GM06990 (cell line): ENCODE measurements at regions not wholly inside any gene's neighbourhood (a gene's known extent, or its start where the extent isn't known, plus 50 kb on each side); places are given as distances from the start of the nearest gene placed in this dataset.

Source experiments
- DNase-seq: peaks from one replicate; pipeline ENCODE4 v3.0.0-alpha.2; 2011; ENCODE audit not compliant: insufficient read length; ENCODE audit errors: extremely low read depth
- H3K27me3 ChIP-seq: replicated peaks from 2 replicates; pipeline ENCODE4 v1.6.0; 2011; ENCODE audit warnings: low read length; ENCODE audit not compliant: control insufficient read depth, insufficient read depth
- H3K36me3 ChIP-seq: 2 replicates; pipeline ENCODE4 v1.5.1; 2011; ENCODE audit warnings: low read length; ENCODE audit not compliant: control insufficient read depth, insufficient read depth
- H3K4me3 ChIP-seq: replicated peaks from 2 replicates; pipeline ENCODE4 v1.5.1; 2011; ENCODE audit warnings: low read depth, mild to moderate bottlenecking, control low read depth, low read length
- TF ChIP-seq, protein P1 (sequence below): IDR thresholded peaks from 2 replicates; pipeline ENCODE4 v1.5.1; 2011; ENCODE audit warnings: low read length, control low read depth, mild to moderate bottlenecking, inconsistent platforms; ENCODE audit not compliant: insufficient read depth, poor library complexity, severe bottlenecking

DNA sequence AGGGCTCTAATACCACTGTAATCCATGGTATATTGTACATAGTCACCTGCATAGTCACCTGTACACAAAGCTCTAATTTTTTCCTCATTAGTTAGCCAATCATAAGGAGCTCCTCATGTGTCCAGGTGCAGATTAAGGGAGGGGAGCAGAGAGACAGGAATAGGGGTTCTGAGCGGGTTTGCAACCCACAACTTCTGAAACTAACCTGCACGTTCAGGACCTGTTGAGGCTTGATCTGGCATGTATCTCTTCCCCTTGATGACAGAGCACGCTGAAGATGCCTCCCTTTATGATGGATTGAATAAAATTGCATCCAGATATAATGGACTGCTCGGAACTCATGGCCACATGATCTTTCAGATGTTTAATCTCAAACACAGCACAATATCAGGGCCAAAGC, 144.0 kb upstream of the PRNP start:
- DNase-seq: no peak
- TF ChIP-seq, protein P1, sequence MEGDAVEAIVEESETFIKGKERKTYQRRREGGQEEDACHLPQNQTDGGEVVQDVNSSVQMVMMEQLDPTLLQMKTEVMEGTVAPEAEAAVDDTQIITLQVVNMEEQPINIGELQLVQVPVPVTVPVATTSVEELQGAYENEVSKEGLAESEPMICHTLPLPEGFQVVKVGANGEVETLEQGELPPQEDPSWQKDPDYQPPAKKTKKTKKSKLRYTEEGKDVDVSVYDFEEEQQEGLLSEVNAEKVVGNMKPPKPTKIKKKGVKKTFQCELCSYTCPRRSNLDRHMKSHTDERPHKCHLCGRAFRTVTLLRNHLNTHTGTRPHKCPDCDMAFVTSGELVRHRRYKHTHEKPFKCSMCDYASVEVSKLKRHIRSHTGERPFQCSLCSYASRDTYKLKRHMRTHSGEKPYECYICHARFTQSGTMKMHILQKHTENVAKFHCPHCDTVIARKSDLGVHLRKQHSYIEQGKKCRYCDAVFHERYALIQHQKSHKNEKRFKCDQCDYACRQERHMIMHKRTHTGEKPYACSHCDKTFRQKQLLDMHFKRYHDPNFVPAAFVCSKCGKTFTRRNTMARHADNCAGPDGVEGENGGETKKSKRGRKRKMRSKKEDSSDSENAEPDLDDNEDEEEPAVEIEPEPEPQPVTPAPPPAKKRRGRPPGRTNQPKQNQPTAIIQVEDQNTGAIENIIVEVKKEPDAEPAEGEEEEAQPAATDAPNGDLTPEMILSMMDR: no peak
- H3K27me3 ChIP-seq: no peaks in the 10 kb centered on the region; the same call in 1 of the 2 replicates
- no peak overlapping the region for H3K4me3 ChIP-seq
- H3K36me3 ChIP-seq: no peaks in the 10 kb centered on the region

DNA sequence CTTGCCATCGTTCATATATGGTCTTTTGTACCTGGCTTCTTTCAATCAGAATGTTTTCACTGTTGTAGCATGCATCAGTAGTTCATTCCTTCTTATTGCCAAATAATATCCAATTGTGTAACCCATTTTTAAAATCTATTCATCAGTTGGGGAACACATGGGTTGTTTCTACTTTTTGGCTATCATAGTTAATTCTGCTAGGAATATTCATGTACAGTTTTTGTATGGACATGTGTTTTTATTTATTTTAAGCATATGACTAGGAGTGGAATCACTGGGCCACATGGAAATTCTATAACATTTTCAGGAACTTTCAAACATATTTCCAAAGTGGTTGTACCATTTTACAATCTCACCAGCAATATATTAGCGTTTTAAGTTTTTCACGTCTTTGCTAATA, 151.9 kb upstream of the PRNP start:
- TF ChIP-seq, protein P1: no peak
- DNase-seq: no peak
- Histone ChIP-seq H3K27me3 (no peaks in the 10 kb centered on the region), H3K36me3 (no peaks in the 10 kb centered on the region), H3K4me3 (no peak overlapping the region)

DNA sequence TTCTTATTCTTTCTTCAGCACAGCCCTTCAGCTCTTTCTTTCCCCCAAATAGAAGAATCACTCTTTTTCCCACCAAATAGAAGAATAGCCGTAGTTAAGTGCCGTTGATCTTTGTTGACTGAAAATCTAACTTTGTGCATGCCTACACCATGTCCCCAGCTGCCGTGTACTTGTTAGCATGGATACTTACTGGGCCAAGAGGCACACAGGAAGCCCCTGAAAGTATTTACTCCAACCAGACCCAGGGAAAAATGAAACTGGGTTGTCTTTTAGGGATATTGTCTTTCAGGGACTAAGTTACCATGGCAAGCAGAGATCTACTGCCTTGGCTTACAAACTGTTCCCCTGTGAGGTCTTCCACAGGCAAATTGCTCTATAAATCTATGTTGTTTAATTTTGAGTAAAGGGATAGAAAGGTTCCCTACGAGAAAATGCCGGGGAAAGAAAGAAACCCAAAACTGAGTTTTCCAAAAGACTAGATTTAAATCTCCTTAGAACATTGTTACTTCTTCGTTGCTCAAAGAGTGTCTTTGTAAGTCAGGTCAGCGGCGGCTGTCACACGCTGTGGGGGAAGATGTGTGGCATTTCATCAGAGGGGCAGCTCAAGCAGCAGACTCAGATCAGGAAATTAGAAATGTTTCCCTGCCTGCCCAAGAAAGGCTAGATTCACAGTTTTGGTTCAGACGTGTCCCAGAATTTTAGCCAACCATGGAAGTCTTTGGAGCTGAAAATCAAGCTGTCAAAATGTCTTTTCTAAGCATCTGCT, 152.7 kb upstream of the PRNP start:
- no peak for DNase-seq
- Histone ChIP-seq H3K27me3 (no peaks in the 10 kb centered on the region), H3K36me3 (no peaks in the 10 kb centered on the region), H3K4me3 (no peak overlapping the region)
- TF ChIP-seq, protein P1: no peak

DNA sequence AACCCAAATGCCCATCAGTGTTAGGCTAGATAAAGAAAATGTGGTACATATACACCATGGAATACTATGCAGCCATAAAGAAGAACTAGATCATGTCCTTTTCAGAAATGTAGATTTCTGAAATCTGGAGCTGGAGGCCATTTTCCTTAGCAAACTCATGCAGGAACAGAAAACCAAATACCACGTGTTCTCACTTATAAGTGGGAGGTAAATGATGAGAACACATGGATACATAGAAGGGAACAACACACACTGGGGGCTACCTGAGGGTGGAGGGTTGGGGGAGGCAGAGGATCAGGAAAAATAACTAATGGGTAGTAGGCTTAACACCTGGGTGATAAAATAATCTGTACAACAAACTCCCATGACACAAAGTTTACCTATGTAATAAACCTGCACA, 153.5 kb upstream of the PRNP start:
- no peaks in the 10 kb centered on the region for H3K36me3 ChIP-seq
- TF ChIP-seq, protein P1: no peak
- H3K4me3 ChIP-seq: no peak overlapping the region
- no peak for DNase-seq
- no peaks in the 10 kb centered on the region for H3K27me3 ChIP-seq

DNA sequence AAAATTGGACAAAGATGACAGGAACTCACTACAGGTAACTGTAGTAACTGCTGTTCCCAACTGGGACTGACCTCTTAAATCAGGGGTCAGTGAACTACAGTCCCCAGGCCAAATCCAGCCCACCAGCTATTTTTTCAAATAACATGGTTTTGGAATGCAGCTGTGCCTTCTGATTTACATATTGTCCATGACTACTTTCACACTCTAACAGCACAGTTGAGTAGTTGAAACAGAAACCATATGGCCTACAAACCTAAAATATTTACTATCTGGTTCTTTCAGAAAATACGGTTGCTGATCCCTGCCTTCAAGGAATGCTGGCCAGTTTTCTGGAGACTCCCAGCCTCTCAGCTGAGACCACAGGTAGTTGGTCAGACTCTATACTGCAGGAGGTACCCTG, 161.5 kb upstream of the PRNP start:
- Histone ChIP-seq H3K36me3 (no peaks in the 10 kb centered on the region), H3K27me3 (no peaks in the 10 kb centered on the region; the same call in 1 of the 2 replicates), H3K4me3 (no peak overlapping the region)
- TF ChIP-seq, protein P1: no peak
- no peak for DNase-seq
